ENCODE measurements at regions not wholly inside any gene's neighbourhood (a gene's known extent, or its start where the extent isn't known, plus 50 kb on each side); places are given as distances from the start of the nearest gene placed in this dataset.

GRCh38 chr9:7436754-7437153 lies 362.8 kb downstream of the DMAC1 start:
- no peak for TF ChIP-seq CTCF (IDR thresholded peaks at IDR 0.05)
- TF ChIP-seq POLR2A (IDR thresholded peaks at IDR 0.05), result no peak

Measured in right lobe of liver (tissue), 4 donors.